ENCODE measurements at regions not wholly inside any gene's neighbourhood (a gene's known extent, or its start where the extent isn't known, plus 50 kb on each side); places are given as distances from the start of the nearest gene placed in this dataset.

DNA sequence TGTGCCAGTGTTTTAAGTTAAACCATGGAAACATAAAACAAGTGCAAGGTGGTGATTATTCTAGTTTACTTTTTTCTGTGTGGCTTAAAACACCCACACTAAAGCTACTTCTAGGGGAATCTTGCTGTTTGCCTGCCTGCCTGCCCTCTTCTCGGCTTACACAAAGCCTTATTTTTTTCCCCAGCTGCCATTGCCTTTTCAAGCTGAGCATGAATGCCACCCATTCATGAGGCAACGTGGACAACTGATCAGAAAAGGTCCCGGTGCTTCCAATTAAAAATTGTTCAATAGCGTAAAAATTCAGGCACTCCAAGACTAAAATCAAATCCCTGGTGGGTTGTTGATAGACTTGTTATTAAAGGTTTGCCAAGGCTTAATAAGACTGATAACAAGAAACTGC, 401.4 kb downstream of the TMEM161B start:
- Histone ChIP-seq H3K27me3 (replicated peaks; ENCODE audit: control insufficient read depth, insufficient read depth, low read length) (no peaks in the 10 kb centered on the region), H3K9ac (ENCODE audit: low read length) (no peak overlapping the region), H3K9me3 (ENCODE audit: control insufficient read depth, low read length) (no peaks in the 10 kb centered on the region), H3K4me3 (ENCODE audit: low read length) (no peak overlapping the region), H3K4me1 (ENCODE audit: control insufficient read depth, insufficient read depth, low read length) (no peaks in the 10 kb centered on the region), H3K36me3 (ENCODE audit: control insufficient read depth, insufficient read depth, low read length, severe bottlenecking) (no peaks in the 10 kb centered on the region)
- no peak for DNase-seq (ENCODE audit: low read depth)

DNA sequence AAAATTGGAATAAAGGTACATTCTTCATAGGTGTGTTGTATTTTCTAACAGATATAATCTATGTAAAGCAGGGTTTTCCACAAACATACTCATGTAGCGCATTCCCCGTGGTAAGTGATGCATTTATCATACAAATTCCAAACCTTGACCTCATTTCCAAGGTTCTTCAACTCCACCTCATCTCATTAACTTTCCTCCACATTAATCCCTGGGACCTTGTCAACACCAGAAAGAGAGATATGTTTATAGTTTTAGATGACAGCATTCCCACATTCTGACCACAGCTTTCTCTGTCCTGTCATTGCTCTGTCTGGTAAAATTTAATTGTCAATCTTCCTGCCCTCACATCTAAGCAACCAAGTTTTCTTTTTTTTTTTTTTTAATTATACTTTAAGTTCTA, 415.1 kb downstream of the TMEM161B start:
- DNase-seq (ENCODE audit: low read depth): no peak
- H3K4me3 ChIP-seq (ENCODE audit: low read length): no peak overlapping the region
- H3K4me1 ChIP-seq (ENCODE audit: control insufficient read depth, insufficient read depth, low read length): no peaks in the 10 kb centered on the region
- H3K36me3 ChIP-seq (ENCODE audit: control insufficient read depth, insufficient read depth, low read length, severe bottlenecking): no peaks in the 10 kb centered on the region
- H3K9me3 ChIP-seq (ENCODE audit: control insufficient read depth, low read length): peaks cover 3% of the 10 kb centered on the region
- H3K9ac ChIP-seq (ENCODE audit: low read length): no peak overlapping the region
- H3K27me3 ChIP-seq (replicated peaks; ENCODE audit: control insufficient read depth, insufficient read depth, low read length): no peaks in the 10 kb centered on the region

DNA sequence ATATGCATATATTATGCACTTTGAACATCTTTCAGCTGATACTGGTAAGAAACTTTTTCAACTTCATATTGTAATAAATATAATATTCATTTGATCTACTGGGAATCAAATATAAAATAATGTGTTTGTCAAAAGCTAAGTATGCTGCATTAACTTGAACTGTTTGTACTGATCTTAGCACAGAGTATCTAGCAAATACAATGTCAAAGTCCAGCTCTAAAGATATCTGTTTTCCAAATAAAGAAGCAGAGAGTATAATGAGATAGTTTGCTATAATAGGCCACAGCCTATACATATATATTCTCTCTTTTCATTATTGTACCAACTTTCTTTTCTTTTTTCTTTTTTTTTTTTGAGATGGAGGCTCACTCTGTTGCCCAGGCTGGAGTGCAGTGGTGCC, 417.0 kb downstream of the TMEM161B start:
- Histone ChIP-seq H3K27me3 (replicated peaks; ENCODE audit: control insufficient read depth, insufficient read depth, low read length) (no peaks in the 10 kb centered on the region), H3K36me3 (ENCODE audit: control insufficient read depth, insufficient read depth, low read length, severe bottlenecking) (no peaks in the 10 kb centered on the region), H3K4me1 (ENCODE audit: control insufficient read depth, insufficient read depth, low read length) (no peaks in the 10 kb centered on the region), H3K4me3 (ENCODE audit: low read length) (no peak overlapping the region), H3K9ac (ENCODE audit: low read length) (no peak overlapping the region), H3K9me3 (ENCODE audit: control insufficient read depth, low read length) (peaks cover 3% of the 10 kb centered on the region)
- DNase-seq (ENCODE audit: low read depth): no peak

DNA sequence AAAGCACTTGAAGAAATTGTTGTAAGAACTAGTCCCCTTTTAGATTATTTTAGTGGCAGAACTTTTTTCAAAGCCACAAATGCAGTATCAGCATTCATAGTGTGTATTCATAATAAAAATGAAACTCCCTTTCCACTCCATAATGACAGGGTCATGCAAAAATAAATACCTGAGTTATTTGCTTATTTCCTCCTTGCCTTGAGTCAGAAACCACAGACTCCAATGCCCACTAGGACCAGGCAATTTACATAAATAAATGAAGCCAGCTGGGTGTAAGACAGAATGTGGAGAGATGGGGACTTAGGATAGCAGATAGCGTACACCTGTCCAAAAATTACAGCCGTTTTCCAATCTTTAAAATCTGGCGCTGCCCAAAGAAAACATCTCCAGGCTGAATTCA, 417.8 kb downstream of the TMEM161B start:
- Histone ChIP-seq H3K36me3 (ENCODE audit: control insufficient read depth, insufficient read depth, low read length, severe bottlenecking) (no peaks in the 10 kb centered on the region), H3K9ac (ENCODE audit: low read length) (no peak overlapping the region), H3K9me3 (ENCODE audit: control insufficient read depth, low read length) (peaks cover 3% of the 10 kb centered on the region), H3K27me3 (replicated peaks; ENCODE audit: control insufficient read depth, insufficient read depth, low read length) (no peaks in the 10 kb centered on the region), H3K4me3 (ENCODE audit: low read length) (no peak overlapping the region), H3K4me1 (ENCODE audit: control insufficient read depth, insufficient read depth, low read length) (no peaks in the 10 kb centered on the region)
- no peak for DNase-seq (ENCODE audit: low read depth)

DNA sequence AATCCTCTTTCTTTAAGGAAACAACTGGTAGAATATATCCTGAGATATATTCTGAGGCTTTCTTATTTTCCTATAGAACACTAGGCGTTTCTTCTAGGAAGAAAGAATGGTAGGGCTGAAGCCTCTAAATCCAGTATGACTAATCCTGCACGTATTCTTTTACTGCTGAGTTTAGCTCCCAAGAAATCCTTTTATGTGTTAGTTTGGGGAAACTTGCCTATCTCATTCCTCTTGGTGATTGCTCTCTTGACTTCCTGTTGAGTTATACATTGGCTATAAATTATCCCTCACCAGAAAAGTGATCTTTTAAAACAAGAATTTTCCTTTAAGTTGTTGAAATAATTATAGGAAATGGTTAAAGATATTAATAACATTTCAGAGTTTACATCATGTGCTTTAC, 422.9 kb downstream of the TMEM161B start:
- Histone ChIP-seq H3K27me3 (replicated peaks; ENCODE audit: control insufficient read depth, insufficient read depth, low read length) (no peaks in the 10 kb centered on the region), H3K9ac (ENCODE audit: low read length) (no peak overlapping the region), H3K9me3 (ENCODE audit: control insufficient read depth, low read length) (no peaks in the 10 kb centered on the region), H3K36me3 (ENCODE audit: control insufficient read depth, insufficient read depth, low read length, severe bottlenecking) (no peaks in the 10 kb centered on the region), H3K4me1 (ENCODE audit: control insufficient read depth, insufficient read depth, low read length) (no peaks in the 10 kb centered on the region), H3K4me3 (ENCODE audit: low read length) (no peak overlapping the region)
- no peak for DNase-seq (ENCODE audit: low read depth)

DNA sequence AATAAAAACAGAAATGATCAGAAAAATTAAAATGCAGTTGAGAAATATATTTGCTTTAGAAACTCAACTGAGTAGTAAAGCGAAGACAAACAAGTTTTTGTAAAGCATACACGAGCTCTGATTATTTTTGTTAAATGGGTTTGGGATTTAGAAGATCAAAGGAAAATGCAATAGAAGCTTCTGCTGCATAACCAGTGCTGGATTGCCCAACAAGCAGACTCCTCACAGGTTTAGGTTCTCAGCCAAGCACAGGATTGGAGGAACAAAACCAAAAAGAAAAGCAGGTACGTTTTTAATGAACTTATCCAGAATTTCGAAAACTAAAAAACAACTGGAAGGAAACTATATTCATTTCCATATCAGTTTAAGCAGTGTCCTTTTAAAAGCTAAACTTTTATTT, 423.8 kb downstream of the TMEM161B start:
- no peak overlapping the region for H3K4me3 ChIP-seq (ENCODE audit: low read length)
- H3K4me1 ChIP-seq (ENCODE audit: control insufficient read depth, insufficient read depth, low read length): no peaks in the 10 kb centered on the region
- H3K9ac ChIP-seq (ENCODE audit: low read length): no peak overlapping the region
- H3K36me3 ChIP-seq (ENCODE audit: control insufficient read depth, insufficient read depth, low read length, severe bottlenecking): no peaks in the 10 kb centered on the region
- no peaks in the 10 kb centered on the region for H3K27me3 ChIP-seq (replicated peaks; ENCODE audit: control insufficient read depth, insufficient read depth, low read length)
- DNase-seq (ENCODE audit: low read depth): no peak
- no peaks in the 10 kb centered on the region for H3K9me3 ChIP-seq (ENCODE audit: control insufficient read depth, low read length)

DNA sequence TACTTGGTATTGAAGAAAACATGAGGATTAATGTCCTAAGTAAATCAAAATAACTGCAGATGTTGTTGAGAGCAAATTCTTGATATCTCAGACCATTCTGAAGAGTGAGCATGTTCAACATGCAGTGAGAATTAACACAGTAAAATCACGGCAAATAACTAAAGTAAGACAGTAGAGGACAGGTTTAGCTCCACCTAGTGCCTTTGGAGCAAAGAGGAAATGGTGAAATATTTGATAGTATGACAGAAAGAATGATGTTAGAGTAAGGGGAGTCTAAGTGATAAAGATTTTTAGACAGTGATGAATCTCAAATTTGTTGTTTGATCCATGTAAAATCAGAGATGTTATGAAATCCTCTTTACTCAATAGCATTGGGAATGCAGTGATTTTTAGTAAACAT, 424.2 kb downstream of the TMEM161B start:
- H3K36me3 ChIP-seq (ENCODE audit: control insufficient read depth, insufficient read depth, low read length, severe bottlenecking): no peaks in the 10 kb centered on the region
- H3K4me1 ChIP-seq (ENCODE audit: control insufficient read depth, insufficient read depth, low read length): no peaks in the 10 kb centered on the region
- H3K9ac ChIP-seq (ENCODE audit: low read length): no peak overlapping the region
- no peak overlapping the region for H3K4me3 ChIP-seq (ENCODE audit: low read length)
- no peaks in the 10 kb centered on the region for H3K27me3 ChIP-seq (replicated peaks; ENCODE audit: control insufficient read depth, insufficient read depth, low read length)
- no peak for DNase-seq (ENCODE audit: low read depth)
- H3K9me3 ChIP-seq (ENCODE audit: control insufficient read depth, low read length): no peaks in the 10 kb centered on the region

DNA sequence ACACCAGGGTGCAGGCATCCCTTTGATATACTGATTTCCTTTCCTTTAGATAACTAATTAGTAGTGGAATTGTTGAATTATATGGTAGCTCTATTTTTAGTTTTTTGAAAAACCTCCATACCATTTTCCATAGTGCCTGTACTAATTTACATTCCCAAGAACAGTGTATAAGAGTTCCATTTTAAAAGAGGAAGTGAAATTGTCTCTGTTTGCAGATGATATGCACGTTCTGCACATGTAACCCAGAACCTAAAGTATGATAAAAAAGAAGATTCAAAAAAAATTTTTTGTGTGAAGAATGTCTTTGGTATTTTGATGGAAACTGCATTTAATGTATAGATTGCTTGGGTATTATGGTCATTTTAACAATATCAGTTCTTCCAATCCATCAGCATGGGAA, 424.0 kb upstream of the CCNH start:
- Histone ChIP-seq H3K9ac (ENCODE audit: low read length) (no peak overlapping the region), H3K36me3 (ENCODE audit: control insufficient read depth, insufficient read depth, low read length, severe bottlenecking) (no peaks in the 10 kb centered on the region), H3K4me1 (ENCODE audit: control insufficient read depth, insufficient read depth, low read length) (no peaks in the 10 kb centered on the region), H3K27me3 (replicated peaks; ENCODE audit: control insufficient read depth, insufficient read depth, low read length) (no peaks in the 10 kb centered on the region), H3K9me3 (ENCODE audit: control insufficient read depth, low read length) (peaks cover 10% of the 10 kb centered on the region), H3K4me3 (ENCODE audit: low read length) (no peak overlapping the region)
- no peak for DNase-seq (ENCODE audit: low read depth)

DNA sequence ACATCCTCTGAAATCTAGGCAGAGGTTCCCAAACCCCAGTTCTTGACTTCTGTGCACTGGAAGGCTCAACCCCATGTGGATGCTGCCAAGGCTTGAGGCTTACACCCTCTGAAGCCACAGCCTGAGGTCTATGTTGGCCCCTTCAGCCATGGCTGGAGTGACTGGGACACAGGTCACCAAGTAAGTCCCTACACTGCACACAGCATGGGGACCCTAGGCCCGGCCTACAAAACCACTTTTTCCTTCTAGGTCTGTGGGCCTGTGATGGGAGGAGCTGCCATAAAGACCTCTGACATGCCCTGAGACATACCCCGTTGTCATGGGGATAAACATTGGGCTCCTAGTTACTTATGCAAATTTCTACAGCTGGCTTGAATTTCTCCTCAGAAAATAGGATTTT, 418.8 kb upstream of the CCNH start:
- Histone ChIP-seq H3K27me3 (replicated peaks; ENCODE audit: control insufficient read depth, insufficient read depth, low read length) (no peaks in the 10 kb centered on the region), H3K4me3 (ENCODE audit: low read length) (no peak overlapping the region), H3K4me1 (ENCODE audit: control insufficient read depth, insufficient read depth, low read length) (peaks cover 3% of the 10 kb centered on the region), H3K9me3 (ENCODE audit: control insufficient read depth, low read length) (peaks cover 5% of the 10 kb centered on the region), H3K9ac (ENCODE audit: low read length) (no peak overlapping the region), H3K36me3 (ENCODE audit: control insufficient read depth, insufficient read depth, low read length, severe bottlenecking) (no peaks in the 10 kb centered on the region)
- no peak for DNase-seq (ENCODE audit: low read depth)

DNA sequence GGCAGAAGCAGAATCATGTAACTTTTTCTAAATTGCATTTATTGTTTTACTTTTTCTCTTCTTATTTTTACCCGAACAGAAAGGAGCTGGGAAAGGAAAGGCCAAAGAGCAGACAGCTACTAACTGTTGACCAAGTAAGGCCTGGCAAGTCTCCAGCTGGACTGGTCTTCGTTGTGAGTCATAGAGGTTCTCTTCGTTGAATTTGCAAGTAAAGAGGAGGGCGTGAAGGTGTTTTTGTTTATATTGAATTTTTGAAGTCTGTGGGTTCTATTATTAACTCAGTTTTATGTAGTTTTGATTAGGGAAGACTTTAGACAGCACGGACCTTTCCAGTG, 416.5 kb upstream of the CCNH start:
- Histone ChIP-seq H3K9ac (ENCODE audit: low read length) (no peak overlapping the region), H3K9me3 (ENCODE audit: control insufficient read depth, low read length) (peaks cover 5% of the 10 kb centered on the region), H3K4me1 (ENCODE audit: control insufficient read depth, insufficient read depth, low read length) (peaks cover 3% of the 10 kb centered on the region), H3K4me3 (ENCODE audit: low read length) (no peak overlapping the region), H3K36me3 (ENCODE audit: control insufficient read depth, insufficient read depth, low read length, severe bottlenecking) (no peaks in the 10 kb centered on the region), H3K27me3 (replicated peaks; ENCODE audit: control insufficient read depth, insufficient read depth, low read length) (no peaks in the 10 kb centered on the region)
- no peak for DNase-seq (ENCODE audit: low read depth)

DNA sequence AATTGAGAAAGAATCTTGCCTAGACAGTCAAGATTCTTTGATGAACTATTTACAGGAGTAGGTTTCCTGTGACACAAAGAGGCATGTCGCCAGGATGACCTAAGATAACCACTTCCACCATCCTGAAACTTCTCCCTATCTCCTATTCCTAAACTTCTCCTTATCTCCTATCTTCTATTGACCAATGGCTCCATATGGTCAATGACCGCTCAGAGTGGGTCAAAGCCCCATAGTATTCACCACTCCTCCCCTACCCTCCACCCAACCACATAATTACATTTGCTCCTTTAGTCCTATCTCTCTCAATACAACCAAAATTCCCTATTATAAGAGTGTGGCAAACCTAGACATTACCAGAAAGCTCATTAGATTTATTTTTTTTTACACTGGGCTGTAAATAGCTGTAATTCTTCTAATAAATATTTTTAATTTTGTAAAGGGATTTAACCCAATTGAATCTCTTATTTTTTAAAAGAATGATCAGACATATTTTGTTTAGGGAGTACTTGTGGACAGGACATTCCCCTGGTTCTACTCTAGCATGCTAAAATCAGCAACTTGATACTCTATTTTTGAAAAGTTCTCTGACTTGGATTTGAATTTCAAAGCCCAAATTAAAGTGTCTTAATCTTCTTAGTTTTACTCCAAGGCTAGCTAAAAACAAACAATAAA, 416.0 kb upstream of the CCNH start:
- Histone ChIP-seq H3K9me3 (ENCODE audit: control insufficient read depth, low read length) (peaks cover 5% of the 10 kb centered on the region), H3K4me1 (ENCODE audit: control insufficient read depth, insufficient read depth, low read length) (peaks cover 3% of the 10 kb centered on the region), H3K4me3 (ENCODE audit: low read length) (no peak overlapping the region), H3K27me3 (replicated peaks; ENCODE audit: control insufficient read depth, insufficient read depth, low read length) (no peaks in the 10 kb centered on the region), H3K9ac (ENCODE audit: low read length) (no peak overlapping the region), H3K36me3 (ENCODE audit: control insufficient read depth, insufficient read depth, low read length, severe bottlenecking) (no peaks in the 10 kb centered on the region)
- no peak for DNase-seq (ENCODE audit: low read depth)

DNA sequence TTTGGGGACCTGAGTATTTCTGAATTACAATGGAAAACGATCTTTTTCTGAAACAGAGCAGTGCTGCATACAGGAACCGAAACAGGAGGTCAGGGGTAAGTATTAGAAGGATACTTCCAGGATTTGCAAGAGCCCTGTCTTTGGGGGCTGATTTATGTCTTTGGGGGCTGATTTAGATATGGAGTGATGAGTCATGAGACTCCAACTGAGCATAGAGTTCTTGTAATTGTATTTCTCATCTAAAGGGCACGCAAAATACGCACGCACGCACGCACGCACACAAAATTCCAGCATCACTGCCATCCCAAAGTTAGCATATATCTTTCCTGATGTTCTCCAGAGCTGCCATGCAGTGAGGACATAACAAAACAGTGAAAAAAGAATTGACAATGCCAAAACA, 414.8 kb upstream of the CCNH start:
- no peak overlapping the region for H3K9ac ChIP-seq (ENCODE audit: low read length)
- H3K4me1 ChIP-seq (ENCODE audit: control insufficient read depth, insufficient read depth, low read length): peaks cover 3% of the 10 kb centered on the region
- no peak overlapping the region for H3K4me3 ChIP-seq (ENCODE audit: low read length)
- no peak for DNase-seq (ENCODE audit: low read depth)
- H3K9me3 ChIP-seq (ENCODE audit: control insufficient read depth, low read length): peaks cover under 1% of the 10 kb centered on the region
- H3K36me3 ChIP-seq (ENCODE audit: control insufficient read depth, insufficient read depth, low read length, severe bottlenecking): no peaks in the 10 kb centered on the region
- no peaks in the 10 kb centered on the region for H3K27me3 ChIP-seq (replicated peaks; ENCODE audit: control insufficient read depth, insufficient read depth, low read length)
